OCI-LY1 (cell line): ENCODE measurements at regions not wholly inside any gene's neighbourhood (a gene's known extent, or its start where the extent isn't known, plus 50 kb on each side); places are given as distances from the start of the nearest gene placed in this dataset.

Experiments
- EZH2 ChIP-seq: fragments of 200-600 bp; sonication (generic), shearing (Covaris generic); IDR thresholded peaks from 2 replicates; pipeline ENCODE4 v1.8.0; 2017; ENCODE audit warnings: borderline replicate concordance, mixed run types, mild to moderate bottlenecking, antibody characterized with exemption, low read length, moderate library complexity, mixed read lengths
- TF ChIP-seq, protein P1 (sequence below): fragments of 200-600 bp; sonication (generic), shearing (Covaris generic); IDR thresholded peaks from 2 replicates; pipeline ENCODE4 v1.5.1; 2017; ENCODE audit warnings: mild to moderate bottlenecking, antibody characterized with exemption, low read length, moderate library complexity, mixed read lengths

DNA sequence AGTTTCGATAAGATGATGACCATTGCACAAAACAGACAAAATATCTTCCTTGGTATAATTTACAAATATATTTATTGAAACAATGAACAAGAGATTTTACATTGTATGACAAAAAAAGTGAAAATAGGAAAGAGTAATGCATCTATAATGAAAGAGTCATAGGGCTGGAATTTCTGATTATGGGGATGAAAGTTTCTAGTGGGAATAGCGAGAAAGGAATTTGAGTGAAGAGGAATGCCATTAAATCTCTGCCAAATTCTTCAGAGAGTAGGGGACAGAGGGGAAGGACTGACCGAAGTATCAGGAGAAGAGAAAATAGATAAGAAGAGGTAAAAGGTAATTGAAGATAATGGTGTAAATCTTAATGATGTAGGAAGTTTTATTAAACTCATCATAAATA, 125.4 kb downstream of the VGLL3 start:
- TF ChIP-seq, protein P1, sequence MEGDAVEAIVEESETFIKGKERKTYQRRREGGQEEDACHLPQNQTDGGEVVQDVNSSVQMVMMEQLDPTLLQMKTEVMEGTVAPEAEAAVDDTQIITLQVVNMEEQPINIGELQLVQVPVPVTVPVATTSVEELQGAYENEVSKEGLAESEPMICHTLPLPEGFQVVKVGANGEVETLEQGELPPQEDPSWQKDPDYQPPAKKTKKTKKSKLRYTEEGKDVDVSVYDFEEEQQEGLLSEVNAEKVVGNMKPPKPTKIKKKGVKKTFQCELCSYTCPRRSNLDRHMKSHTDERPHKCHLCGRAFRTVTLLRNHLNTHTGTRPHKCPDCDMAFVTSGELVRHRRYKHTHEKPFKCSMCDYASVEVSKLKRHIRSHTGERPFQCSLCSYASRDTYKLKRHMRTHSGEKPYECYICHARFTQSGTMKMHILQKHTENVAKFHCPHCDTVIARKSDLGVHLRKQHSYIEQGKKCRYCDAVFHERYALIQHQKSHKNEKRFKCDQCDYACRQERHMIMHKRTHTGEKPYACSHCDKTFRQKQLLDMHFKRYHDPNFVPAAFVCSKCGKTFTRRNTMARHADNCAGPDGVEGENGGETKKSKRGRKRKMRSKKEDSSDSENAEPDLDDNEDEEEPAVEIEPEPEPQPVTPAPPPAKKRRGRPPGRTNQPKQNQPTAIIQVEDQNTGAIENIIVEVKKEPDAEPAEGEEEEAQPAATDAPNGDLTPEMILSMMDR, result no peak
- TF ChIP-seq EZH2, result no peak
